MM.1S (cell line): ENCODE measurements at regions not wholly inside any gene's neighbourhood (a gene's known extent, or its start where the extent isn't known, plus 50 kb on each side); places are given as distances from the start of the nearest gene placed in this dataset.

Experiments
- EZH2 ChIP-seq: fragments of 300-600 bp; sonication (generic); optimal IDR thresholded peaks from 2 replicates; pipeline ENCODE3; 2017; ENCODE audit warnings: low read depth, mild to moderate bottlenecking, antibody characterized with exemption, low read length, mixed read lengths
- TF ChIP-seq, protein P1 (sequence below): fragments of 300-600 bp; sonication (generic); IDR thresholded peaks from 2 replicates; pipeline ENCODE4 v1.5.1; 2016; ENCODE audit warnings: antibody characterized with exemption, low read length, mixed read lengths

DNA sequence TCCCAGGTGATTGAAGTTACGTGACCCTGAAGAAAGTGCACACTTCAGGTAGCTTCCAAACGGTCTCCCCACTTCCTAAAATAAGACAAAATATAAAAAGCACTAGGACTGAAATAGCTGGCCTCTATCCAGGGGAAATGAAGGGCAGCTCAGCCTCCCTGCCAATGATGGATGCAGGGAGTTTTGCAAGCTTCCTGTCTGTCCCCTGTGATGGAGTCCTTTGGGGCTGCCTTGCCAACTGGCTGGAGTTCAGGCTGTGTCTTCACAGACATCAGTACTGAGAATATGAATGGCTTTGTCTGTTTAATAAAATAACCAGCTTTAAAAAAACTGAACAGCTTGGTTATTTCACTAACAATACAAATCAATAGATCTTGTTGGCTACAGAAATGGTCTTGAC is 101.4 kb upstream of the GPR12 start:
- TF ChIP-seq, protein P1, sequence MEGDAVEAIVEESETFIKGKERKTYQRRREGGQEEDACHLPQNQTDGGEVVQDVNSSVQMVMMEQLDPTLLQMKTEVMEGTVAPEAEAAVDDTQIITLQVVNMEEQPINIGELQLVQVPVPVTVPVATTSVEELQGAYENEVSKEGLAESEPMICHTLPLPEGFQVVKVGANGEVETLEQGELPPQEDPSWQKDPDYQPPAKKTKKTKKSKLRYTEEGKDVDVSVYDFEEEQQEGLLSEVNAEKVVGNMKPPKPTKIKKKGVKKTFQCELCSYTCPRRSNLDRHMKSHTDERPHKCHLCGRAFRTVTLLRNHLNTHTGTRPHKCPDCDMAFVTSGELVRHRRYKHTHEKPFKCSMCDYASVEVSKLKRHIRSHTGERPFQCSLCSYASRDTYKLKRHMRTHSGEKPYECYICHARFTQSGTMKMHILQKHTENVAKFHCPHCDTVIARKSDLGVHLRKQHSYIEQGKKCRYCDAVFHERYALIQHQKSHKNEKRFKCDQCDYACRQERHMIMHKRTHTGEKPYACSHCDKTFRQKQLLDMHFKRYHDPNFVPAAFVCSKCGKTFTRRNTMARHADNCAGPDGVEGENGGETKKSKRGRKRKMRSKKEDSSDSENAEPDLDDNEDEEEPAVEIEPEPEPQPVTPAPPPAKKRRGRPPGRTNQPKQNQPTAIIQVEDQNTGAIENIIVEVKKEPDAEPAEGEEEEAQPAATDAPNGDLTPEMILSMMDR = no peak
- no peak for TF ChIP-seq EZH2
